GM21360 (cell line): ENCODE measurements at regions not wholly inside any gene's neighbourhood (a gene's known extent, or its start where the extent isn't known, plus 50 kb on each side); places are given as distances from the start of the nearest gene placed in this dataset.
"Not testable (repeated sequence)": the region's sequence is repeated elsewhere in the genome, so short reads cannot be mapped to it uniquely, and the experiment has no call there.

ENCODE experiments used
- ATAC-seq: cut with Tn5 transposase; IDR thresholded peaks from one replicate; pipeline ENCODE4 v1.9.1; 2021; ENCODE audit warnings: mild to moderate bottlenecking, moderate library complexity; ENCODE audit not compliant: unreplicated experiment

DNA sequence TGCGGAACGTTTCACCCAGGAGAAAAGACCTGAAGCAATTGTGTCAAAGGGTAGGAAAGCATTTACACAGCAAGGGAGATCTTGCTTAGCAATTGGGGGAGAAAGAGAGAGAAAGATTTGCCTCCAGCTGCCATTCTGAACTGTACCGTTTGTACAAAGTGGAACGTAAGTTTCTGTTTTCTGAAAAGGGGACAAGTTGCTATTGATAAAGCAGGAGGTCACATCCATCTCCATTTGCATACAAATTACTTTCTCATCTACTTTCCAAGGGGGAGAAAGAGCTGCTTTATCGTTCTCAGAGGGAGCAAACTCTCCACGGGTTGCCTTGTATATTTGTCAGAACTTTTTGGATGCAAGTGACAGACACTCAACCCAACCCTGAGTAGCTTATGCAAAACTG lies 92.0 kb upstream of the CARD11 start:
- ATAC-seq = no peak

DNA sequence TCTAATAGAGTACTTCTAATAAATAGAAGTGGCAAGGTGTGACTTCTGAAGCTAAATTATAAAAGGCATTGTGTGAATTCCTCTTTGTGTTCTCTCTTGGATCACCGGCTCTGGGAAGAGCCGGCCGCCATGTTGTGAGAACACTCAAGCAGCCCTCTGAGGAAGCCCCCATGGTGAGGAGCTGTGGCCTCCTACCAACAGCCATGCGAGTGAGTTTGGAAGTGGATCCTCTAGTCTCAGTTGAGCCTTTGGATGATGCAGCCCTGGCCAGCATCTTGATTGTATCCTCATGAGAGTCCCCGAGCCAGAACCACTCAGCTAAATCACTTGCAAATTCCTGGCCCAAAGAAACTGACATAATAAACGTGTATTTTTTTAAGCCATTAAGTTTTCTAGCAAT lies 94.5 kb upstream of the CARD11 start:
- ATAC-seq = no peak

DNA sequence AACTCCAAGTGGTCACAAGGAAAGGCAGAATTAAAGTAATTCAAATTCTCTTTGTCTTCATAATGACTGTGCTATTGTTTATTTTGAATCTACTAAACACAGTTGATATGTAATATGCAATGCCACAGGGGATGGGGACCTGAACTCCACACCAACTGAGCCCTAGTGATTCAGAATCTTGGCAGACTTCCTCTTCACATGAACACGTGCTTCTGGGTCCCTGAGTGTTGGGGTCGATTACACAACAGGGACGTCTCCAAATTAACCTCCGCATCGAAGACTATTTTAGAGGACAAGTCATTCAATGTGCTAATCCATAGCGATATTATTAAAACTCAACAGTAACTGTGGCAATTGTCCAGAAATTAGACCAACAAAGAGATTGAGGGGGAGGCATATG lies 95.3 kb upstream of the CARD11 start:
- no peak for ATAC-seq

DNA sequence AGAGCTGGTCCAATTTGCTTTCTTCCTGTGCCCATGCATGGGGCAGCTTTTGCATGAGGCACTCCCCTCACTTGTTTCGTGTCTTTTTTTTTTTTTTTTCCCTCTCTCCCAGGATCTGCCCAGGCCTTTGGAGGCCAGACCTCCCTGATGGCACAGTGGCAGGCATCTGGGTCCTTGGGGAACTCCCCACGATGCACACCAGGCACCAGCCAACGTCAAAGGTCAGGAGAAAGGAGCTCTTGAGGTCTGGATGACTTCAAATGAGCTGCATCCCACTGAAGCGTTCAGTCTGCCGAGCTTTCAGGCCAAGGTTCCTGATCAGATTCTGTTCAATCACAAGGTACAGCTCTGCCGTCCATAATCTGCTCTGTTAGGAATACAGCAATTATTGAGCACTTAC lies 97.2 kb upstream of the CARD11 start:
- ATAC-seq = no peak

DNA sequence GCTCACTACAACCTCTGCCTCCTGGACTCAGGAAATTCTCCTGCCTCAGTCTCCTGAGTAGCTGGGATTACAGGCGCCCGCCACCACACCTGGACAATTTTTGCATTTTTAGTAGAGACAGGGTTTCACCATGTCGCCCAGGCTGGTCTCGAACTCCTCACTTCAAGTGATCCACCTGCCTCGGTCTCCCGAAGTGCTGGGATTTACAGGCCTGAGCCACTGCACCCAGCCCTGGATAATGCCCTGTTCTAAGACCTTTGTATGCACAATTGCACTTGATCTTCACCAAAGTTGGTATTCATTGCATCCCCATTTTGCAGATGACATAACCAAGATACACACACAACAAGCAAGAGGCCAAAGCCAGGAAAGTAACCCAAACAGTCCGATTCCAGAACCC lies 97.7 kb upstream of the CARD11 start:
- no peak for ATAC-seq

DNA sequence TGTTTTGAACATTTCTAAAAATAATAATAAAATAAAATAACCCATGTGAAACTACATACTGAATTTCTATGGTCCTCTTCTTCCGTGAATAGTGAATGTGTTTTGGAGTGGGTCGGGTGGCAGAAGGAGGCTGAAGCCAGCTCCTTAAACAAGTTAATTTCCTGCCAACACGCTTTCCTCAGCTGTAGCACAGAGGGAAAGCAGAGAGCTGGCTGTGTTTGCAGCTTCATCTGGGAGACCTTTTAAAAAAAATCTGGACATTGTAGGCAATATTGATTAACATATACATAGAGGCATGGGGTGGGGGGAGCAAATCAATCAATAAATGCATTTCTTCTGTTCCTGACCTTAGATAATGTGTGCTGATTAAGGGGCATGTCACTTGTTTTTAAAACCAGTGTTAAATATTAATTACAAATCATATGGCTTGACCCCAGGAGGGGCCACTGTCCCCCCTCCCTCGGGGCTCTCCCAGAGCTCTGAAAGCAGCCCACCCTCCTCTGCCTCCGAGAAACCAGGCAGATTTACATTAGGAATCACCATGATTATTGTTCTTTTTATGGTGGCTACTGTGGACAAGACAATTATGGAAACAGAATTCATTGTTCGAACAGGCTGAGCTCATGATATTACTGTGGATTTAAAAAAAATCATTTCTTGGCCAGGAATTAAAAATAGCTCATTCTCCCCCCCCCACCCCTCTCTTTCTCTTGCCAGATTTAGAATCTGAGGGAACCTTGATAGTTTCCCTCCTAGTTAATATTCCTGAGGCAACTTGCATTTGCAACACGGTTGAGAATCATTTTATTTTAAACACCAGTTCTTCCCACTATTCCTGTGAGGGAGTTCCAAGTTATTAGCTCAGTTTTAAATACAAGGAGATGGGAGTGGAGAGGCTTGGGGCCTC lies 100.5 kb upstream of the CARD11 start:
- ATAC-seq = no peak

DNA sequence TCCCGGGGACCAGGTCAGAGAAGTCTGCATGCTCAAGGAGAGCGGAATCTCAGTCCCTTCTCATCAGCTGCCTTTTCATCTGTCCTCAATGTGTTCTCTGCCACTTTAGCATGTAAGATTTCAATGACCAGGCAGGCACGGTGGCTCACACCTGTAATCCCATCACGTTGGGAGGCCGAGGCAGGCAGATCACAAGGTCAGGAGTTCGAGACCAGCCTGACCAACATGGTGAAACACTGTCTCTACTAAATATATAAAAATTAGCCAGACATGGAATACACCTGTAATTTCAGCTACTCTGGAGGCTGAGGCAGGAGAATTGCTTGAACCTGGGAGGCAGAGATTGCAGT lies 101.1 kb upstream of the CARD11 start:
- ATAC-seq = not testable (repeated sequence)

DNA sequence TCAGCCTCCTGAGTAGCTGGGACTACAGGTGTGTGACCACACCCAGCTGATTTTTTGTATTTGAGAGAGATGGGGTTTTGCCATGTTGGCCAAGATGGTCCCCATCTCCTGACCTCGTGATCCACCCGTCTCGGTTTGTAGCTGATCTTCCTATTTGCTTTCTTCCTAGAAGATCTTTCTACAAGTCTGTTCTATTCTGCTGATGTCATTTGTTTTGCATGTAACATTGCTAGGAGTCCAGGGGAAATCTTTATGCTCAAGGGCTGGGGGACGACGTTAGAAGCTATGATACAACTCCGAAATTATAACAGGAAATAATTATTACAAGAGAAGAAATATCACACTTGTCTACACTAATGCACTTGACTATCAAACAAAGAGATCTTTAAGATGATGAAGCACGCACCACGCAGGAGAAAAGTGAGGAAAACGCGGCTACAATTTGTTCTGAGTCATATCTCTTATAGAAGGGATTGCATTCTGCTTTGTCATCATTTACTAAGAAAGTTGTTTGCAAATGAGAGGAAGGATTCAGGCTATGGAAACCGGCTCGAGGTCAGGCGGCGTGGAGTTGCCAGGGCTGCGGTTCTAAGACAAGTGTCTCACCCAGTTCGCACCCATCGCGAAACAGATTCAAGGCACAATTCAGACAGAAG lies 103.0 kb upstream of the CARD11 start:
- no peak for ATAC-seq

DNA sequence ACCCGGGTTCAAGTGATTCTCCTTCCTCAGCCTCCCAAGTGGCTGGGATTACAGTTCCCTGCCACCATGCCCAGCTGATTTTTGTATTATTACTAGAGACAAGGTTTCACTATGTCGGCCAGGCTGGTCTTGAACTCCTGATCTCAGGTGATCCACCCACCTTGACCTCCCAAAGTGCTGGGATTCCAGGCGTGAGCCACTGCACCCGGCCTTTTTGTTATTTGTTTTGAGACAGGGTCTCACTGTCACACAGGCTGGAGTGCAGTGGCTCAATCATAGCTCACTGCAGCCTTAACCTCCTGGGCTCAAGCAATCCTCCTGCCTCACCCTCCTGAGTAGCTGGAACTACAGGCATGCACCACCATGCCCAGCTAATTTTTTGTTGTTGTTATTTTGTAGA lies 104.8 kb upstream of the CARD11 start:
- not testable (repeated sequence) for ATAC-seq

DNA sequence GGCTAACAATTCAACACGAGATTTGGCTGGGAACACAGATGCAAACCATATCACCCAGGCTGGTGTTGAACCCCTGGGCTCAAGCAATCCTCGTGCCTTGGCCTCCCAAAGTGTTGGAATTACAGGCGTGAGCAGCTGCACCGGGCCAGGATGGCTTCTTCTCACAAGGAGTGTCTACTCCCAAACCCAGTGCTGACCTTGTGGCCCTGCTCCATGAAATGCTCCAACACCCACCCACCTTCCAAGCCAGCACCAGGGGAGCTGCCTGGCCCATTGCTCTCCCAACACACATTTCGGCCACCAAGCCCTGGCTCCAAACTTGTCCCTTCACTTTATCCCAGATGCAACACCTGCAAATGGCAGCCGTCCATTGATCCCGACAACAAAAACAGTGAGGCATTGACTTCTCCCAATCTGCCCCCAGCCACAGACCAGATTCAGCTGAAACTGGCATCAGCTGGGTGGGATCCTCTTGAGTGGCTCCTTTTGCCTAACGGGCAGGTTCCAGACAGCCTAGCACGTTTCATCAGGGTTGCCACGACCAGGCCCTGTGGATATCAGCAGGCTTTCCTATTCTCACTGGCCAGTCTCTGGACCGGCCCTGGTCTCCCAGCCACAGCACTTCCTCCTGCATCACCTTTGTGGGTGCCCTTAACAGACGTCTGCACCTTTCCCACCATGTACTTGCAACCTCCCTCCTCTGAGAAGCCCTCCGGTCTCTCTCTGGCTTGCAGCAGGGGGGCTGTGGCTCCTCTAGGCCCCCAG lies 105.7 kb upstream of the CARD11 start:
- ATAC-seq = no peak

DNA sequence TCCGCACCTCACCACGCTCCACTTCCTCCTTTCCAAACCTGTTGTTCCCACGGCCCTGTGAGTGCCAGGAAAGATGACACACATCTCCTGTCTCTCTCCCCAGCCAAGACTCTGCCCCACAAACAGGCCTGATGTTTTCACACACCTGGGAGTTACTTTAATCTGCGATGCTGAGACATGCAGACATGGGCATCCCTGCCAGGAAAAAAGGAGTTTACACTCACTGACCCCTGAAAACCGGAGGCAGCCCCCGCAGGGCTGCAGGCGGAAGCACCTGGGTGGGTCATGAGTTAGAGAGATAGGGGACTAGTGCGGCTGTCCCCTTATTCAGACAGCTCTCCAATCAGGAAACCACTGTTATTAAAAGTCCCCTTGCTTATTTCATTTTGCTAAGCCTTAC lies 106.4 kb upstream of the CARD11 start:
- ATAC-seq = no peak

DNA sequence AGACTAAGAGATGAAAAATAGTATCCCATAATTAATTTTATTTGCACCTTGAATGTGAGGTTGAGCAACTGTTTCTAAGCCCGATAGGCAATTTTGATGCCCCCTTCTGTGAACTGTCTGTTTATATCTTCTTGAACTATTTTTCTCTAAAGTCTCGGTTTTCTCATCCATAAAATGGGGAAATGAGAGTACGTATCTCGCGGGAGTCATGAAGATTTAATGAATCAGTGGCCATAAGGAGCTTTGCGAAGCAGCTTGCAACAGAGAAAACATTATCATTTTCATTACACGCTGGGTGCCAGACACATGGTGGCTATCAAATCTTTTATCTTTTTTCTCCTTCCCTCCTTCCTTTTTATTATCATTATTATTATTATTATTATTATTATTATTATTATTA lies 108.1 kb upstream of the CARD11 start:
- ATAC-seq = no peak

DNA sequence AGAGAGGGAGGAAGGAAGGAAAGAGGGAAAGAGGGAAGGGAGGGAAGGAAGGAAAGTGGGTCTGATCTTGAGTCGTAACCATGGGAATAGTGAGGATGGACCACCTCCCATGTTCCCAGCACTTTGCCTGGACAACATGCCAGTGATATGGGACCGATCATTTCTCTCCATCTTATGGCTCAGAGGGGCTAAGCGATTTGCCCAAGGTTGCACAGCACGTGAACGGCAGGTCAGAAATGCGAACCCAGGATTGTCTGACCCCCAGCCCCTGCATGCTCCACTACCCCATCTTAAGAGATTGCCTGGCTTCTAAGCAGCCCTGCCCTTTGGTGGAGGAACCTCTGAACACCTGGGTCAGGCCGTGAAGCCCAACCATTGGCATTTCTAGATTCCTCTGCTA lies 109.0 kb upstream of the CARD11 start:
- no peak for ATAC-seq

DNA sequence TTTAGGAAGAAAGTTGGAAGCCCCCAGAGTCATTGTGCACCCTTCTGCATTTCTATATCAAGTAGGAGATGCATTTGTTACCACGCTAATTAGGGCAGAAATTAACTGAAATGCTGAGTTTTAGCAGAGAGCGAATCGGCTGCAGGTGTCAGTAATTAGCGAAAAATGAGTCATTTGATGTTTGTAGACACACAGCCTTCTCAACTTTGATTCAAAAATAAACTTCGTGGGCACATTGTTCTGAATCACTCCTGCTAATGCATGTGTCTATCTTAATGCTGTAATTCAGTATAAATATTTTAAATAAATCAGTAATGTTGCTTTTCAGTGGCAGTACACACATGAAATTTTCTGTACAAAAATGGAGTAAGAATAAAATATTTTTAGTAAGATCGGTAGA lies 109.5 kb upstream of the CARD11 start:
- no peak for ATAC-seq

DNA sequence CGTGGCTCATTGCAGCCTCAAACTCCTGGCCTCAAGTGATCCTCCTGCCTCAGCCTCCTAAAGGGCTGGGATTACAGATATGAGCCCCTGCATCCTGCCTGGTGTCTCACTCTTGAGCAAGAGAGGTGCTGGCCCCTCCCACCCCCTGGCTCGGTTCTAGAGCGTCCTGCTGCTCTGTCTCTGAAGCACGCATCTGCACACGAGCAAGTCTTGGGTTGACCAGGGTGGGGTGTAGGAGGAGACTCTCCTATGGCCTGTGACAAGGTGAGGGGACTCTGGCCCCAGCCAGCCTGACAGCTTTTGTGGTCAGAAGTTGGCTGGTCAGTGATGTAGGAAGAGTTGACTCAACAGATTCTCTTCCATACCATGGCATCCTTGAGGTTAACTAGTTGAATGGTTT lies 110.7 kb upstream of the CARD11 start:
- no peak for ATAC-seq

DNA sequence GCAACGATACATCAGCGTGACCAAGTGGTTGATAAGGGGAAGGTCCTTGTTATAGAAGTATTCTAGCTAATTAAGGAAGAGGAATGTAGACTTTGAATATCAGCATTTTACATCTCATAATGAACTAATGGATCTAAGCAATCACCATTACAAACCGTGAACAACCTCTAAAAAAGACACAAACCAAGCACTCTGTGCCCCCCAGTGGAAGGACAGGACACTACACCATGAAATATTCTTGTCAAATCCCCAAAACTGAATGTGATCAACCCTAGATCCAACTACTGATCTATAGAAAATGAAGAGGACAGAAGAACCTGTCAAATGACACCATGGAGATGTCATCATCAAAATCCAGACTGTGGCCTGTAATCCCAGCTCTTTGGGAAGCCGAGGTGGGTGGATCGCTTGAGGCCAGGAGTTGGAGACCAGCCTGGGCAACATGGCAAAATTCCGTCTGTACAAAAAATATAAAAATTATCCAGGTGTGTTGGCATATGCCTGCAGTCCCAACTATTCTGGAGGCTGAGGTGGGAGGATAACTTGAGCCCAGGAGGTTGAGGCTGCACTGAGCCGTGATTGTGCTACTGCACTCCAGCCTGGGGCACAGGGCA lies 111.3 kb upstream of the CARD11 start:
- no peak for ATAC-seq

DNA sequence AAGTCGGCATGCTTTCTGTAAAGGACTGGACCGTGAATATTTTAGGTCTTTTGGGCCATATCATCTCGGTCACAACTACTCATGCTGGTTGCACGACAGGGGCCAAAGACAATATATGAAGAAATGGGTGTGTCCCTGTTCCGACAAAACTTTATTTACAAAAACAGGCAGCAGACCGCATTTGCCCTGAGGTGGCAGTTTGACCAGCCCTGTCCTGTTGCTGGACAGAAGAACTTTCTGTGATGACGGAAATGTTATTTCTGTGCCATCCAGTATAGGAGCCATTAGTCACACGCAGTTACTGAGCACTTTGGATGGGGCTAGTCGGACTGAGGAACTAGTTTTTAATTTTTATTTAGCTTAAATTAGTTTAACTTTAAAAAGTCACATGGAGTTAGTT lies 112.8 kb upstream of the CARD11 start:
- no peak for ATAC-seq

DNA sequence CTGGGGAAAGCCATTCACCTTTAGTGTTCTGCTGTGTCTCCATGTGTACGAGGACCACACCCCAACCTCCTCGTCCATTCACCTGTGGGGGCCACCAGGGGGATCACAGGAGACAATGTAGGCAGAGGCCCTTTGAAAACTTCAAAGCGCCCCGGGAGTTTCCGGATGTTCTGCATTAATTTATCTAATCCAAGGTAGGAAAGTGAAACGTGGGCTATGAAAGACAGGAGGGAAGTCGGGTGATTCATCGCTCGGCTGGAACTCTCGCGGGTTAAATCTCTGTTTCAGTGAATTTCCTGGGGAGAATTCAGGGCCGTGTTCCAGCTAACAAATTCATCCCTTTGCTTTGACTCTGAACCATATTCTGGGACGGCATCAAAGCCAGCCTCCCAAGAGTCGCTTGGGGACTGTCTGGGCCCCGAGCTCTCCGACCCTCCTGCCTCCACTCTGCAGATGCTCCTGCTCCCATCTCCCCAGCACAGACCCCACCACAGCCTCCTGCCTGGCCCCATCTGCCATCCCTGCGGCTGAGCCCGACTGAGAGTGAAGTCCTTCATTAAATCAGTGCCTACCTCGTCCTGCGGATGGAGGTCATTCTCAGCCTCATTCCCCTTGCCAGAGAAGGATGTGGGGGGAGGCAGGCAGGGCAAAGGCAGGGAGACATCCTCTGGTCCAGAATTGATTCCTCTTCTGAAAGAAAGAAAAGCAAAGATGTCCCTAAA lies 114.1 kb upstream of the CARD11 start:
- ATAC-seq = no peak

DNA sequence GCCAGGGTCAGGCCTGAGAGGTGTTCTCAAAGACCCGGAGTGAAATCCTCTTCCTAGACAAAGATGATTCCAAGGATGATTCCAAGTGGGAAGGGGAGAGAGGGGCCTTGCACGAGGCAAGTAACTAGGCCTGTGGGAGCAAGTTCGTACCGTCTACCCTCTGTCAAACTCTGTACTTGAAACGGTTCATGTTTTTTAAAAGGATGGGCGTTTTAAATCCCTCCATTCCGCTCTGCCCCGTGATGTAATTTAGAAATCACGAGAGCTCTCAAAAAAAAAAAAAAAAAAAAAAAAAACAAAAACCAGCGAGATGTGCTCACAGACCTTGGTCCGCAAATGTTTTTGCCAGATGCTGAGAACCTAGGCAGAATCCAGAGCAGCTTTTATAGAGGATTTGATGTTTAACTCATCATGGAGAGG lies 114.7 kb upstream of the CARD11 start:
- no peak for ATAC-seq

DNA sequence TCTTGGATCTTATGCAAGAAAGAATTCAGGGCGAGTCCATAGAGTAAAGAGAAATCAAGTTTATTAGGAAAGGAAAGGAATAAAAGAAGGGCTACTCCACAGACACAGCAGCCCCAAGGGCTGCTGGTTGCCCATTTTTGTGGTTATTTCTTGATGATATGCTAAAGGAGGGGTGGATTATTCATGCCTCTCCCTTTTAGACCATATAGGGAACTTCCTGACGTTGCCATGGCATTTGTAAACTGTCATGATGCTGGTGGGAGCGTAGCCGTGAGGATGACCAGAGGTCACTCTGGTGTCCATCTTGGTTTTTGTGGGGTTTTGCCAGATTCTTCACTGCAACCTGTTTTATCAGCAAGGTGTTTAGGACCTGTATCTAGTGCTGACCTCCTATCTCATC lies 115.4 kb upstream of the CARD11 start:
- no peak for ATAC-seq

DNA sequence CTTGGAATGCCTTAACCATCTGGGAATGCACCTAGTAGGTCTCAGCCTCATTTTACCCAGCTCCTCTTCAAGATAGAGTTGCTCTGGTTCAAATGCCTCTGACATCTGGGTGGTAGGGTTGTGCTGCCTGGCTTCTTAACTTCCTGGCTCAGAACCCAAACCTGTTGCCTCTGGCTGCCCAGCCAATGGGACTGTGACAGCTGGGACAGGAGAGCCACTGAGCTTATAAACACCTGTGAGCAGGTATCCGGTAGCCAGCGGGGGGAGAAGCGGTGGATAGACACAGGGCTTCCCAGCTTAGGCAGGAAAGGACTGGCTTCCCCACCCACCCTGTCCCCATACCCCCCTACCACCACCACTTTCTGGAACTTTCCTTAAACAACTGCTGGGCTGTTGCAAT lies 115.8 kb upstream of the CARD11 start:
- ATAC-seq = no peak
